Fibroblast of peridontal ligament (primary cell): ENCODE measurements at regions not wholly inside any gene's neighbourhood (a gene's known extent, or its start where the extent isn't known, plus 50 kb on each side); places are given as distances from the start of the nearest gene placed in this dataset.
"Not testable (repeated sequence)": the region's sequence is repeated elsewhere in the genome, so short reads cannot be mapped to it uniquely, and the experiment has no call there.

ENCODE experiments used
- DNase-seq: peaks from one replicate; pipeline ENCODE4 v3.0.0-alpha.2; 2010; ENCODE audit errors: extremely low read depth

- no peak for DNase-seq
Observed at GRCh38 chr12:75872762-75873161, 158.8 kb downstream of the PHLDA1 start.

GRCh38 chr12:75870878-75871277 is 160.7 kb downstream of the PHLDA1 start:
- DNase-seq = no peak

- DNase-seq = peak; percentile 67
Observed at GRCh38 chr12:75868501-75868900, 163.1 kb downstream of the PHLDA1 start.

- no peak for DNase-seq
Observed at GRCh38 chr12:75865315-75865714, 166.3 kb downstream of the PHLDA1 start.

GRCh38 chr12:75864161-75864560 is 167.4 kb downstream of the PHLDA1 start:
- DNase-seq = no peak

GRCh38 chr12:75863533-75863932 is 168.0 kb downstream of the PHLDA1 start:
- DNase-seq = no peak

- DNase-seq = peak; percentile 84
Observed at GRCh38 chr12:75862692-75863471, 168.7 kb downstream of the PHLDA1 start.

GRCh38 chr12:75859868-75860267 is 171.7 kb downstream of the PHLDA1 start:
- peak; percentile 72 for DNase-seq

GRCh38 chr12:75856235-75856634 is 175.3 kb downstream of the PHLDA1 start:
- DNase-seq = peak; percentile 55

- no peak for DNase-seq
Observed at GRCh38 chr12:75855360-75855759, 176.2 kb downstream of the PHLDA1 start.

- DNase-seq = peak; percentile 87
Observed at GRCh38 chr12:75854681-75855309, 176.8 kb downstream of the PHLDA1 start.

- not testable (repeated sequence) for DNase-seq
Observed at GRCh38 chr12:75854137-75854536, 177.4 kb downstream of the PHLDA1 start.

- peak; percentile 38 for DNase-seq
Observed at GRCh38 chr12:75853626-75854025, 177.9 kb downstream of the PHLDA1 start.

- no peak for DNase-seq
Observed at GRCh38 chr12:75852956-75853355, 178.6 kb downstream of the PHLDA1 start.

GRCh38 chr12:75852143-75852542 is 179.4 kb downstream of the PHLDA1 start:
- DNase-seq = peak; percentile 54

- DNase-seq = peak; percentile 73
Observed at GRCh38 chr12:75850721-75851462, 180.7 kb downstream of the PHLDA1 start.

GRCh38 chr12:75848961-75849360 is 182.6 kb downstream of the PHLDA1 start:
- no peak for DNase-seq

GRCh38 chr12:75848431-75848925 is 183.1 kb downstream of the PHLDA1 start:
- peak; percentile 47 for DNase-seq

GRCh38 chr12:75846102-75846501 is 185.5 kb downstream of the PHLDA1 start:
- DNase-seq = no peak

- DNase-seq = no peak
Observed at GRCh38 chr12:75844985-75845384, 186.6 kb downstream of the PHLDA1 start.

GRCh38 chr12:75844049-75844770 is 187.4 kb downstream of the PHLDA1 start:
- DNase-seq = no peak

- DNase-seq = no peak
Observed at GRCh38 chr12:75842090-75842489, 189.5 kb downstream of the PHLDA1 start.
